A673 (cell line): ENCODE measurements at regions not wholly inside any gene's neighbourhood (a gene's known extent, or its start where the extent isn't known, plus 50 kb on each side); places are given as distances from the start of the nearest gene placed in this dataset.
A peak's percentile ranks its signal among the peaks of the same experiment; 100 is the strongest.

ENCODE experiments used
- BruUV-seq: library from RNA; stranded (reverse); fragments of 400-500 nt; replicated peaks from 2 replicates; lab custom pipeline; 2021; lab: Mats Ljungman, UMichigan
- CTCF ChIA-PET: fragments of 300-600 bp; sonication (Branson Sonifier 250); formaldehyde crosslinking; loops from one replicate; lab custom pipeline; 2022; ENCODE audit warnings: antibody characterized with exemption; lab: Charles Lee
- POLR2A ChIA-PET: fragments of 300-600 bp; sonication (Branson Sonifier 250); formaldehyde crosslinking; loops from one replicate; lab custom pipeline; 2022; ENCODE audit warnings: antibody characterized with exemption; ENCODE audit not compliant: low non-redundant PET; lab: Charles Lee
- DNase-seq: peaks from one replicate; pipeline ENCODE4 v3.0.0-alpha.2; 2015; ENCODE audit warnings: low spot score
- H3K27ac ChIP-seq: fragments of 200-600 bp; sonication (generic); 2 replicates; pipeline ENCODE4 v1.5.1; 2016; ENCODE audit warnings: mixed run types, low read depth, mild to moderate bottlenecking, mixed read lengths, antibody characterized with exemption, low read length; ENCODE audit not compliant: poor library complexity, severe bottlenecking
- H3K27me3 ChIP-seq: fragments of 200-600 bp; sonication (generic); replicated peaks from 2 replicates; pipeline ENCODE4 v1.6.1; 2017; ENCODE audit warnings: mixed run types, low read depth, mild to moderate bottlenecking, mixed read lengths, antibody characterized with exemption, low read length; ENCODE audit not compliant: insufficient read depth, poor library complexity
- H3K36me3 ChIP-seq: fragments of 200-600 bp; sonication (generic); 2 replicates; pipeline ENCODE4 v1.6.1; 2016; ENCODE audit warnings: mixed run types, mild to moderate bottlenecking, mixed read lengths, antibody characterized with exemption, low read length; ENCODE audit not compliant: insufficient read depth, poor library complexity, severe bottlenecking
- H3K4me1 ChIP-seq: fragments of 200-600 bp; sonication (generic); 2 replicates; pipeline ENCODE4 v1.6.1; 2017; ENCODE audit warnings: mixed run types, mild to moderate bottlenecking, mixed read lengths, antibody characterized with exemption, low read length; ENCODE audit not compliant: insufficient read depth, poor library complexity, severe bottlenecking
- H3K4me3 ChIP-seq: fragments of 200-600 bp; sonication (generic); 2 replicates; pipeline ENCODE4 v1.5.1; 2016; ENCODE audit warnings: low read depth, mixed run types, mild to moderate bottlenecking, mixed read lengths, low read length; ENCODE audit not compliant: poor library complexity, severe bottlenecking
- H3K9me3 ChIP-seq: fragments of 200-600 bp; sonication (generic); 2 replicates; pipeline ENCODE4 v1.6.1; 2016; ENCODE audit warnings: mixed run types, low read depth, mild to moderate bottlenecking, mixed read lengths, antibody characterized with exemption, low read length; ENCODE audit not compliant: poor library complexity, severe bottlenecking
- CTCF ChIP-seq: fragments of 300-800, 200-600 bp; sonication (generic); conservative IDR thresholded peaks from 2 replicates; pipeline ENCODE4 v1.5.1; 2017; ENCODE audit warnings: low read depth, mild to moderate bottlenecking, antibody characterized with exemption, low read length, moderate library complexity, mixed read lengths
- EZH2 ChIP-seq: fragments of 200-600 bp; sonication (generic); IDR thresholded peaks from 2 replicates; pipeline ENCODE4 v1.6.1; 2017; ENCODE audit warnings: borderline replicate concordance, low read depth, mild to moderate bottlenecking, mixed read lengths, antibody characterized with exemption, low read length; ENCODE audit not compliant: poor library complexity, severe bottlenecking
- intact Hi-C: fragments of 100-400 bp; cut with micrococcal nuclease; formaldehyde crosslinking; loops from one replicate; pipeline ENCODE4 v1.10.0; 2022; ENCODE audit not compliant: unreplicated experiment

GRCh38 chr7:45416846-45417245 is 157.3 kb upstream of the ADCY1 start:
- BruUV-seq: no TSS peak
- Histone ChIP-seq H3K27me3 (peaks cover 63% of the 10 kb centered on the region), H3K4me3 (no peak overlapping the region), H3K9me3 (no peaks in the 10 kb centered on the region), H3K36me3 (no peaks in the 10 kb centered on the region), H3K4me1 (no peaks in the 10 kb centered on the region), H3K27ac (no peak overlapping the region)
- intact Hi-C loops: no loop called here
- no peak for DNase-seq
- POLR2A ChIA-PET: no interaction called here
- CTCF ChIA-PET: no interaction called here
- no peak for TF ChIP-seq EZH2
- TF ChIP-seq CTCF: no peak

- ChIA-PET CTCF (no interaction called here), POLR2A (no interaction called here)
- H3K36me3 ChIP-seq: no peaks in the 10 kb centered on the region
- TF ChIP-seq CTCF (no peak), EZH2 (no peak)
- no peaks in the 10 kb centered on the region for H3K4me1 ChIP-seq
- no peak for DNase-seq
- BruUV-seq: no TSS peak
- peaks cover 66% of the 10 kb centered on the region for H3K27me3 ChIP-seq
- H3K27ac ChIP-seq: no peak overlapping the region
- intact Hi-C loops: no loop called here
- no peaks in the 10 kb centered on the region for H3K9me3 ChIP-seq
- no peak overlapping the region for H3K4me3 ChIP-seq
Measured at GRCh38 chr7:45417268-45417667, 156.9 kb upstream of the ADCY1 start.

- no TSS peak for BruUV-seq
- CTCF ChIA-PET: no interaction called here
Measured at GRCh38 chr7:45417735-45418134, 156.4 kb upstream of the ADCY1 start.

More at GRCh38 chr7:45417735-45418134, 156.4 kb upstream of the ADCY1 start:
- POLR2A ChIA-PET: no interaction called here
- Histone ChIP-seq H3K4me3 (no peak overlapping the region), H3K27ac (no peak overlapping the region), H3K4me1 (no peaks in the 10 kb centered on the region), H3K36me3 (no peaks in the 10 kb centered on the region), H3K9me3 (no peaks in the 10 kb centered on the region), H3K27me3 (peaks cover 69% of the 10 kb centered on the region)
- no peak for TF ChIP-seq CTCF
- peak; percentile 78 for TF ChIP-seq EZH2
- DNase-seq: no peak
- intact Hi-C loops: no loop called here
